ENCODE measurements at regions not wholly inside any gene's neighbourhood (a gene's known extent, or its start where the extent isn't known, plus 50 kb on each side); places are given as distances from the start of the nearest gene placed in this dataset.

DNA sequence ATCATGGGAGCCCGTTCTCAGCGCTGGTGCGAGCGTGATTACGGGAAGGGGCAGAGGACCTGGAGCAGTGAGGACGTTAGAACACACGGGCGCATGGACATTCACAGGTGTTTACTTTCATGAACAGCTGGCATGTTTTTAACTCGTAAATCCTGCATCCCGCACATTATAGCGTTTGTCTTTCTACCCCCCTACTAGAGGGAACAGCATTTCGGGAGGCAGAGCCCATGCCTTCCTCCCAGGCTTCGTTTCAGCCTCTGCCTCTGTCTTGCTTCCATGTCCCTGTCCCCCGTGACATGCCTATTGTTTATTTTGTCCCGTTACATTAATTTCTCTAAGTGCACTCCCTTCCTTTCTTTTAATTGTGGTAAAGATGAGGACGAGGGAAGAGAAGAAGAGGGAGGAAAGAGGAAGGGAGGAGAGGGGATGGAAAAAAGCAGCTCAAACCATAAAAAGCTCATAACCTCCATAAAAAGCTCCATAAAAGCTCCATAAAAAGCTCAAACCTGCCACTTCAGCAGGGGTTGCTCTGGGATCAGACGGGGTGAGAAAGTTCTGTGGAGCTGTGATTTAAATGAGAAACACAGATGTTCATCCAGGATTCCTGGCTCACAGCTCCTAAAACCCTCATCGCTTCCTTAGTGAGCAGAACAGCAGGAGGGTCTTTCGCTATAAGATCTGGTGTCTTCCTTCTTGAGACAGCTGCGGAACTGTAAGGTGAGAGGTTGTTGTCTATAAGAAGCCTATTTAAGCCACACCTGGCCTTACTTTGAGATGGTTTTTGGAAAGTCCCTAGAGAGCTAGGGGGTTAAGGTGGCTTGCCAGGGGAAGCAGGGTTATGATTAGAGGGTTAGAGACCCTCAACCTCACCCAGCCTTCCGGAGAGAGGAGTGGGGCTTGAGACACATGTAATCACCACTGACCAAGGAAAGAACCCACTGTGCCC is 66.6 kb upstream of the SNTG2 start:
- peak; percentile 40 for DNase-seq (ENCODE audit: extremely low spot score)
- Histone ChIP-seq H3K36me3 (ENCODE audit: insufficient read depth) (no peaks in the 10 kb centered on the region), H3K4me1 (ENCODE audit: insufficient read depth) (no peaks in the 10 kb centered on the region), H3K27ac (ENCODE audit: low read depth) (no peak overlapping the region), H3K4me3 (ENCODE audit: low read depth, low read length) (no peak overlapping the region)
- 15% methylated on average over 21 of the region's 21 CpGs for whole genome bisulfite sequencing

DNA sequence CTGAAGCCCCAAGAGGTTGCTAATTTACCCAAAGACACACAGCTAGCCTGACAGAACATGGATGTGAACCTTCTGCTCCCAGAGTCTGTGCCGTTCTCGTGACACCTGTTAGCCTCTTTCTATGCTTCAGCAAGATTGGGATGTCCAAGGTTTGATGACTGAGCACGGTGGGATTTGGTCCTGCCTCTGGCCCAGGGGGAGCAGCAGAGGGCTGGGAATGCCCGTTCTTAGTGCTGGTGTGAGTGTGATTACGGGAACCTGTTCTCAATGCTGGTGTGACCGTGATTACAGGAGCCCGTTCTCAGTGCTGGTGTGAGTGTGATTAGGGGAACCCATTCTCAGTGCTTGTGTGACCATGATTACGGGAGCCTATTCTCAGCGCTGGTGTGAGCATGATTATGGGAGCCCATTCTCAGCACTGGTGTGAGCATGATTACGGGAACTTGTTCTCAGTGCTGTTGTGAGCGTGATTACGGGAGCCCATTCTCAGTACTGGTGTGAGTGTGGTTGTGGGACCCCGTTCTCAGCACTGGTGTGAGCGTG is 67.3 kb upstream of the SNTG2 start:
- 42% methylated on average over 14 of the region's 14 CpGs for WGBS
- Histone ChIP-seq H3K4me1 (ENCODE audit: insufficient read depth) (no peaks in the 10 kb centered on the region), H3K4me3 (ENCODE audit: low read depth, low read length) (no peak overlapping the region), H3K27ac (ENCODE audit: low read depth) (no peak overlapping the region), H3K36me3 (ENCODE audit: insufficient read depth) (no peaks in the 10 kb centered on the region)
- DNase-seq (ENCODE audit: extremely low spot score) = no peak

DNA sequence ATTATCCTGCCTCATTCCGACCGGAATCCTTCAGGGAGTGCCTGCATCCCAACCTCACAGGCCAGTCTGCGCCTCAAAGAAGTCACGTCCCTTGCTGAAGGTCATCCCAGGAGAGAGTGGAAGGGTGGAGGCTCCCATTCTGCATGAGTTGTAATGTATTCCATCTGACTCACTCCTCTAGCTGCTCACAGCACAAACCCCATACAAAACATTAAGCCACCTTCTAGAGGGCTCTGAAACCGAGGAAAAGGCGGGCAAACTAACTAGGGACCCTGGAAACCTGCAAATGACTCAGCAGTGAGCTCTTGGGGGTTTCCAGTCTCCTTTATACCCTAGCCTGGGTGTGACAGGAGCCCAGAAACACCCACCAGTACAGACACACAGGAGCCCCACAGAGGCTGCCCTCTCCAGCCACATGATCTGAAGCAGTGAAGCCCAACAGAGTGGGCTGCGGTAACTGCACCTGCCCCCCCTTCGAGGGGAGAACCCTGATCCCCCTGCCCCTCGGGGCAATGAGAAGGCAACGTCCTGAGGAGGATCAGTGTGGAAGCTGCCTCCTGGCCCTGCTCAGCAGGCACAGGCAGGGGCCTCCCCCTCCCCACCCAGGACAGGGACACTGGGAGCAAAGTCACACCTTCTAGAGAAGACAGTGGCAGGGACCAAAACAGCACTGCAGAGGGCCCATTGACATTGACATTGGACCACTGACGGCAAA is 69.3 kb upstream of the SNTG2 start:
- WGBS = 69% methylated on average over 11 of the region's 11 CpGs

DNA sequence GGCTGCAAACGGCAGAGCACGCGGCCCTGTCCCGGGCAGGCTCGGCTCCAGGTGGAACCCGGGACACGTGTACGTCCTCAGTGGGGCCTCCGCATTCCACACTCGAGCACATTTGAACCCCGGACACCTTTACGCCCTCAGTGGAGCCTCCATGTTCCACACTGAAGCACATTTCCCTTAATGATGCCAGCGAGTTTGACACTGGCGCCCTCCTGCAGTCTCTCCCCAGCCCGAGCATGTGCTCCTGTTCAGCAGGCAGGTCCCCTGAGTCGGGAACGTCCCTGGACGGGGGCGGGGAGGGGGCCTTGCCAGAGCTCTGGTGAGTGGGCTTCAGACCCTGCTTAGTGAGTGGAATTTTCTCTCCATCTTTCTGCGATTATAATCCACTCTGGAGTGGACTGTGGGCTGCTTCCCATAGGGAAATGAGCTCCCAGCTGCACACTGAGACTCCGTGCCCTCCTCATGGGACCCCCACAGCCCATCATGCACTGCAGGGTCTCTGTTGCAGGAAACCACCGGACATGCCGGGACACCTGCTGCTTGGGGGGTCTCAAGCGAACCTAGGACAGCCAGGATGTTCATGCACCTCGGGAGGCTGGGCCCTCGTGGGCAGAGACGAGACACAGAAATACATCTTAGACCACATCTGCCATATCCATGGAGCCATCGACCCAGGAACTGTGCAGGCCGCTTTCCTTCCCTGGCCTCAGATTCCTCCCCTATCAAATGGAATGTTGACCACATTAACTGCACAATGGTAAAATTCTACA is 70.3 kb upstream of the SNTG2 start:
- H3K27ac ChIP-seq (ENCODE audit: low read depth) = no peak overlapping the region
- H3K4me1 ChIP-seq (ENCODE audit: insufficient read depth) = no peaks in the 10 kb centered on the region
- H3K36me3 ChIP-seq (ENCODE audit: insufficient read depth) = no peaks in the 10 kb centered on the region
- no peak overlapping the region for H3K4me3 ChIP-seq (ENCODE audit: low read depth, low read length)
- WGBS = 84% methylated on average over 29 of the region's 29 CpGs
- DNase-seq (ENCODE audit: extremely low spot score) = no peak

More for the DNA sequence above, 69.3 kb upstream of the SNTG2 start:
- no peaks in the 10 kb centered on the region for H3K4me1 ChIP-seq (ENCODE audit: insufficient read depth)
- no peak overlapping the region for H3K27ac ChIP-seq (ENCODE audit: low read depth)
- H3K4me3 ChIP-seq (ENCODE audit: low read depth, low read length) = no peak overlapping the region
- no peaks in the 10 kb centered on the region for H3K36me3 ChIP-seq (ENCODE audit: insufficient read depth)
- DNase-seq (ENCODE audit: extremely low spot score) = no peak

DNA sequence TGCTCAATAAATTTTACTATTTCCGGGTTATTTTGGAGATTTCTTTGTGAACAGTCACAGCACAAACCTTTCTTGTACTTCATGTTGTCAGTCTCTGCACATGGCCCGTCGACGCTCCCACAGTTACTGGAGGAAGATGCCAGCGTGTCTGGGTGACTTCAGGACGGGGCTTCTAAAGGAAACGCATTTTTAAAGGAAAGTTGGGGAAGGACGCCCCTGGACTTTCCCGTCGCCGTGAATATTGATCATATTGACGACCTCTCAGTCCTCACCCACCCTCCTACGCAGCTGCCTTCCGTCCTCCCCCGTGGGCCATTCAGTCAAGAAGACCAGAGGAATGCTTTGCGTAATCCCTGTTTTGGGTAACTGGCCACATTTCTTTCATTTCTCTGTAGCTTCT is 71.1 kb upstream of the SNTG2 start:
- WGBS = 91% methylated on average over 16 of the region's 16 CpGs
- no peaks in the 10 kb centered on the region for H3K4me1 ChIP-seq (ENCODE audit: insufficient read depth)
- DNase-seq (ENCODE audit: extremely low spot score) = no peak

DNA sequence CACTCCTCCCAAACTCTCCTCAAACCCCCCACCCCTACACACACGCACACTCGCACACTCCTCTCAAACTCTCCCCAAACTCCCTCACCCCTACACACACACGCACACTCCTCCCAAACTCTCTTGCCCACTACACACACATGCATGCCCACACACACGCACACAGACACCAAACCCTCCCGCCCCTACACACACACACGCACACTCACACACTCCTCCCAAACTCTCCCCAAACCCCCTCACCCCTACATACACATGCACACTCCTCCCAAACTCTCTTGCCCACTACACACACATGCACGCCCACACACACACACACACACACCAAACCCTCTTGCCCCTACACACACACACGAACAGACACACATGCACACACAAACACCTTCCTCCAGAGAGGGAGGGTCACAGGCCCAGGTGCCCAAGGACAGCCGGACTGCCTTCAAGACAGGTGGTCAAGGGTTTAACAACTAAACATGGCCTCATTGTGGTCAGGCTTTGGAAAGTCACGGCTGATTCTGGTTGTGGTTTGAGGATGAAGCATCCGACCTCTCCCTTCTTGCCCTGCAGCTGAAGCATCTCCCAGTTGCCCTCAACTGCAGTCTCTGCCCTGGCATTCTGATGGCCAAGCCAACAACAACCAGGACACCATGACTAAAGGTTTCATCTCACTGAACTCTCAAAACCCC is 72.3 kb upstream of the SNTG2 start:
- H3K4me3 ChIP-seq (ENCODE audit: low read depth, low read length) = no peak overlapping the region
- H3K36me3 ChIP-seq (ENCODE audit: insufficient read depth) = no peaks in the 10 kb centered on the region
- DNase-seq (ENCODE audit: extremely low spot score) = no peak
- no peak overlapping the region for H3K27ac ChIP-seq (ENCODE audit: low read depth)
- 88% methylated on average over 11 of the region's 11 CpGs for WGBS
- no peaks in the 10 kb centered on the region for H3K4me1 ChIP-seq (ENCODE audit: insufficient read depth)

More for the DNA sequence above, 71.1 kb upstream of the SNTG2 start:
- Histone ChIP-seq H3K4me3 (ENCODE audit: low read depth, low read length) (no peak overlapping the region), H3K36me3 (ENCODE audit: insufficient read depth) (no peaks in the 10 kb centered on the region), H3K27ac (ENCODE audit: low read depth) (no peak overlapping the region)

DNA sequence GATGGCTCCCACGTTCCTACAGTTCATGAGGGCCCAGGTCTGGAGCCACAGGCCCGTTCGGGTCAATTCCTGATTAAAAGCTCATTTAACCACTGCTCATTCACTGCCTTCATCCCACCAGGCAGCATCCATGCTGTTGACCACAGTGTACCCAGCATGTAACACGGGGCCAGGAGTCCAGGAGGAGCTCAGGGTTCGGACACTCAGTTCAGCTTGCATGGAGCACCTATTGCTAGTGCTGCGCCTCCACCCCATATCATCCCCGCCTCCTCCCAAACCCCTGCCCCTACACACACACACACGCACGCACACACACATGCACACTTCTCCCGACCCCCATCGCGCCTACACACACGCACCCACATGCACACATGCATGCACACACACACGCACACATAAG is 72.9 kb upstream of the SNTG2 start:
- no peak overlapping the region for H3K27ac ChIP-seq (ENCODE audit: low read depth)
- H3K4me3 ChIP-seq (ENCODE audit: low read depth, low read length) = no peak overlapping the region
- no peaks in the 10 kb centered on the region for H3K36me3 ChIP-seq (ENCODE audit: insufficient read depth)
- 87% methylated on average over 14 of the region's 14 CpGs for WGBS
- DNase-seq (ENCODE audit: extremely low spot score) = no peak
- H3K4me1 ChIP-seq (ENCODE audit: insufficient read depth) = no peaks in the 10 kb centered on the region

DNA sequence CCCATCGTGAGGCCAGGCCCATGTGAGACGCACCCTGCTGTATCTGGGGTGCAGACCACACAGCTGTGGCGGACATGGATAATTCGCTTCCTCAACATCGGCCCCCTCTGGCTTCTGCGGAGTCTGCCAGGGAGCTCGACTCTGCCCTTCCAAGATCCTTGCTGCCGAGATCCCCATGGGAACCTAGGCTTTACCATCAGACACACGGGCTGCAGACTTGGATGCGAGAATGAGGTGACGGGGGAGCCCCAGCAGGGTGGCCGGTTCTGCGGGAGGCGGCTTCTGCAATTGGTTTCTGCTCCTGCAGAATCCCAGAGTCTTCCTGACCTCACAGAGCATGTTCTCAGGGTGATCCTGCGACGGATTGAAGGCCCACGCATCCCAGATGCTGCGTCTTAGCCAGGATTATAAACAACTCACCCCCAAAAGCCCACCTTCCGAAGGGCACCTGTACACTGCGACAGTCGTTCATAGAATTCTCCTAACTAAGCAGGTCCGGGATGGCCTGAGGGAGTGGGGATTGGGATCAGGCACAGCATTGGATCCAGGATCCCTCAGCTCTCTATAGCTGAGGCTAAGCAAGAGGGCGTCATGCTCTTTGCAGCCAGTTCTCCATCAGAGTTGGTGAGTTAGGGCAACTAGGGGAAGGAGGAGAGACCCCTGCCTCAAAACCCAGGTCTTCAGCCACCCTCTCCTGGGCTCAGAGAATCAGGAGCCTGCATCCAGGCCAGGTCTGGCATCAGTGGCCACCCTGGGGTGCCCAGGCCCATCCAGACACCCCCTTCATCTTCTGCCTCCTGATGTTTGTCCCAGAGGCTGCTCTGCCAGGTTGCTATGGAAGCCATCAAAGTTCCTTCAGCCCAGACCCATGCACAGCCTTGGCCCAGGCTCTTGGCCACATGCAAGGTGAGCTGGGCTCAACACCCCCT is 74.7 kb upstream of the SNTG2 start:
- no peak overlapping the region for H3K4me3 ChIP-seq (ENCODE audit: low read depth, low read length)
- DNase-seq (ENCODE audit: extremely low spot score) = no peak
- no peaks in the 10 kb centered on the region for H3K4me1 ChIP-seq (ENCODE audit: insufficient read depth)
- 87% methylated on average over 23 of the region's 23 CpGs for WGBS
- H3K36me3 ChIP-seq (ENCODE audit: insufficient read depth) = no peaks in the 10 kb centered on the region
- H3K27ac ChIP-seq (ENCODE audit: low read depth) = no peak overlapping the region

DNA sequence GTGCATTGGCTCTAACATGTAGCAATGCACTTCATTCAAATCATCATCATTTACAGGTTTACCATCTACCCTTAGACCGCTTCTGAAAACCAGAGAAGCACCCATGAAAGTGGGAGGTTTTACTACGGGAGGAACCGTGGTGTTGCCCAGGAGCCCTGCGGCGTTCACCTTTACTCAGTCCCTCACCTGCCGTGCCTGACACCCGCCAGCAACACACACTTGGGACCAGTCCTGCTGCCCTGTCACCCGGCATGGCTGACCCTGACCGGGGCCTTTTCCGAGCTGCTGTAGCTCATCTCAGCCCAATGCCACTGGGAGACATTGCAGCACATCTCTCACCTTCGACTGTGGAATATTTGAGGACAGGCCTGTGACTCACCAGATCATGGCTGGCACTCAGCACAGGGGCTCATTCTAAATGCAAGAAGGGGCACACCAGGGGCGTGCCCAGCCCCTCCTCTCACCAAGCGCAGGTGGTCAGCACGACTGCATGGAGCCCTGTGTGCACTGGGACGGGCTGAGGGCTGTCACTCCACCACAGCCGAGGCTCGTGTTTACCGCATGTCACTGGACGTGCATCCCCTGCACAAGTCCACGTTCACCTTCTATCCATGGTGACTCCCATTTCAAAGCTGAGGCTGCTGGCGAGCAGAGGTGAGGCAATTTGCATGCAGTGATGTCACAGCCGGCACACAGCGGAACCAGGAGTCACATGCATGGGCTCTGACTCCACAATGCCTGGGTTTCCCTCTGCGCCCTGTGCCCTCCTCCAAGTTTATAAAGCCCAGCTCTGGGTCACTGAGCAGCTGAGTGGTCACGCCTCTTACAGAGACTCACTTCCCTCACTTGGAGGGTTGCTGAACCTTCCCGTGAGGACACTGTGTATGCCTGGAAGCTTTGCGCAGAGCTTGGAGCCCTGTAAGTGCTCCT is 76.7 kb upstream of the SNTG2 start:
- Histone ChIP-seq H3K4me1 (ENCODE audit: insufficient read depth) (no peaks in the 10 kb centered on the region), H3K27ac (ENCODE audit: low read depth) (no peak overlapping the region), H3K4me3 (ENCODE audit: low read depth, low read length) (no peak overlapping the region), H3K36me3 (ENCODE audit: insufficient read depth) (no peaks in the 10 kb centered on the region)
- no peak for DNase-seq (ENCODE audit: extremely low spot score)
- WGBS = 83% methylated on average over 27 of the region's 27 CpGs

DNA sequence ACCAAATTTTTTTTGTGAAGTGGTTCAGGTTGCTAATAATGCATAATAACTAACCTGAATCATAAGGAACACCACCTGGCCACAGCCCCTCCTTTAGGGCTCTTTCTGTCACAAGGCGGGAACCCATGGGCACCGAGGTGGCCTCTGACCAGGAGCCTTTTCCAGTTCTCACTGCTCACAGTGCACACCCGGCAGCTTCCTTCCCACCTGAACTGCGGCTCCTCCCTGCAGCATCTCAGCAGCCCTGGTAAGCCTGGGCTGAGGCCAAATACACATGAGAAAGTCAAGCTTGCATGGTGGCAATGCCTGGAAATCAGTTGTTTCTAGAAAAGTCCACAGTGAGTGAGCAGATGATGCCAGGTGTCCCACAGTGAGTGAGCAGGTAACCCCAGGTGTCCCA is 77.6 kb upstream of the SNTG2 start:
- WGBS = 82% methylated on average over 4 of the region's 4 CpGs
- no peak overlapping the region for H3K4me3 ChIP-seq (ENCODE audit: low read depth, low read length)
- H3K27ac ChIP-seq (ENCODE audit: low read depth) = no peak overlapping the region
- no peak for DNase-seq (ENCODE audit: extremely low spot score)
- H3K4me1 ChIP-seq (ENCODE audit: insufficient read depth) = no peaks in the 10 kb centered on the region
- no peaks in the 10 kb centered on the region for H3K36me3 ChIP-seq (ENCODE audit: insufficient read depth)

DNA sequence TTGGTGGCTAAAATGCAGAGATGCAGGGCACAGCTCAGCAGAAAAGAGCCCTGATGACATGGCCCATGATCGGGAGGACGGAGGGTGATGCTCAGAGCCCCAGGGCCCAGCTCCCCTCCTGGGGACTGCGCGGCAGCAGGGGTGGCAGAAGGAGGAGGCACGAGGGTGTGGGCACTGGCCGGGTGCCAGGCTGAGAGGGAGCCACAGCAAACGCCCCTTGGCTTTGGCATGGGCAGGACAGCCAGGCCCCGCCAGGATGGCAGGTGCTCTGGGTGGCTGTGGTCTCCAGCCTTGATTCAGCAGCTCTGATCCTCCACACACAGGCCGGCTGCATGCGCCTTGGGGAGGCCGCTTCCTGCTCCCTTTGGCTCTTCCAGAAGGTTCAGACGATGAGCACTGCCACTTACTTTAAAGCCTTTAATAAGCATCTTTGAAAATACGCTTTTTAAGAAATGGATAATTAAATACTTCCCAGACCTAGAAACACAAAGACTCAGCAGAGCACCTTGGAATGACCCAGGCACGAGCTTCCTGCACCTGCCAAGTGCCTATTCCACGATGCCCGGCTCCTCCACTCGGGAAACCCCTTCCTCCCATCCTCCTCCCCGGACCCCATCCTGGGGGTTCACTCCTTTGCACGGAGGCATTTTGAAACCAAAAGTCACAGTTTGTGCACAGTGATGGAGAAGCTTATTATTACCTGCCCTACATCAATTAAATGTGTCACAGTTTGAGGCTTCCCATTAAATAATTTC is 78.5 kb upstream of the SNTG2 start:
- no peak overlapping the region for H3K4me3 ChIP-seq (ENCODE audit: low read depth, low read length)
- H3K4me1 ChIP-seq (ENCODE audit: insufficient read depth) = no peaks in the 10 kb centered on the region
- no peaks in the 10 kb centered on the region for H3K36me3 ChIP-seq (ENCODE audit: insufficient read depth)
- WGBS = 76% methylated on average over 19 of the region's 19 CpGs
- DNase-seq (ENCODE audit: extremely low spot score) = no peak
- no peak overlapping the region for H3K27ac ChIP-seq (ENCODE audit: low read depth)
